Loucy (cell line): ENCODE measurements at regions not wholly inside any gene's neighbourhood (a gene's known extent, or its start where the extent isn't known, plus 50 kb on each side); places are given as distances from the start of the nearest gene placed in this dataset.

Experiments used
- H2AFZ ChIP-seq: fragments of 200-600 bp; sonication (generic); 2 replicates; pipeline ENCODE4 v1.6.0; 2016; ENCODE audit warnings: antibody characterized with exemption, mild to moderate bottlenecking, low read length, moderate library complexity
- H3F3A ChIP-seq: fragments of 200-600 bp; 2 replicates; pipeline ENCODE4 v1.6.0; 2016; ENCODE audit warnings: antibody characterized with exemption, low read depth, mild to moderate bottlenecking
- H3K27me3 ChIP-seq: fragments of 200-600 bp; sonication (generic); 2 replicates; pipeline ENCODE4 v1.6.1; 2014; ENCODE audit warnings: low read length, mild to moderate bottlenecking; ENCODE audit not compliant: insufficient read depth, poor library complexity, severe bottlenecking
- H3K36me3 ChIP-seq: fragments of 200-600 bp; sonication (generic); 2 replicates; pipeline ENCODE4 v1.6.1; 2016; ENCODE audit warnings: low read length; ENCODE audit not compliant: insufficient read depth
- H3K4me1 ChIP-seq: fragments of 200-600 bp; sonication (generic); 2 replicates; pipeline ENCODE4 v1.5.1; 2014; ENCODE audit warnings: low read length, mild to moderate bottlenecking; ENCODE audit not compliant: insufficient read depth, poor library complexity, severe bottlenecking
- H3K4me2 ChIP-seq: fragments of 200-600 bp; sonication (generic); 2 replicates; pipeline ENCODE4 v1.6.0; 2014; ENCODE audit warnings: antibody characterized with exemption, low read length, low read depth, mild to moderate bottlenecking; ENCODE audit not compliant: poor library complexity, severe bottlenecking
- H3K4me3 ChIP-seq: fragments of 200-600 bp; sonication (generic); 2 replicates; pipeline ENCODE4 v1.5.1; 2014; ENCODE audit warnings: low read length, mild to moderate bottlenecking, mixed read lengths; ENCODE audit not compliant: poor library complexity, severe bottlenecking
- H3K79me2 ChIP-seq: fragments of 200-600 bp; sonication (generic); 2 replicates; pipeline ENCODE4 v1.6.1; 2014; ENCODE audit warnings: low read length; ENCODE audit not compliant: insufficient read depth
- H3K9ac ChIP-seq: fragments of 200-600 bp; sonication (generic); 2 replicates; pipeline ENCODE4 v1.6.0; 2014; ENCODE audit warnings: mild to moderate bottlenecking, low read depth, low read length, moderate library complexity; ENCODE audit not compliant: poor library complexity, severe bottlenecking
- H3K9me2 ChIP-seq: fragments of 200-600 bp; sonication (generic); replicated peaks from 2 replicates; pipeline ENCODE4 v1.6.1; 2016; ENCODE audit warnings: low read depth, low read length, mixed read lengths
- H3K9me3 ChIP-seq: fragments of 200-600 bp; sonication (generic); 2 replicates; pipeline ENCODE4 v1.6.1; 2014; ENCODE audit warnings: mild to moderate bottlenecking, antibody characterized with exemption, low read length, low read depth; ENCODE audit not compliant: insufficient read depth
- H4K20me1 ChIP-seq: fragments of 200-600 bp; sonication (generic); 2 replicates; pipeline ENCODE4 v1.6.0; 2014; ENCODE audit warnings: antibody characterized with exemption, low read length, mild to moderate bottlenecking; ENCODE audit not compliant: insufficient read depth, poor library complexity, severe bottlenecking
- EZH2phosphoT487 ChIP-seq: fragments of 200-600 bp; IDR thresholded peaks from 2 replicates; pipeline ENCODE4 v1.6.1; 2018; ENCODE audit warnings: antibody characterized with exemption, mild to moderate bottlenecking, moderate library complexity, borderline replicate concordance
- TF ChIP-seq, protein P1 (sequence below): fragments of 200-600 bp; sonication (generic); conservative IDR thresholded peaks from 2 replicates; pipeline ENCODE4 v1.5.1; 2014; ENCODE audit warnings: mild to moderate bottlenecking, antibody characterized with exemption, low read length

- no peak overlapping the region for H3K4me3 ChIP-seq
- no peaks in the 10 kb centered on the region for H3K27me3 ChIP-seq
- H3K4me2 ChIP-seq, result no peak overlapping the region
- H3K36me3 ChIP-seq, result no peaks in the 10 kb centered on the region
- H3K9me3 ChIP-seq, result no peaks in the 10 kb centered on the region
- no peaks in the 10 kb centered on the region for H3K9me2 ChIP-seq
- no peaks in the 10 kb centered on the region for H3F3A ChIP-seq
- H3K4me1 ChIP-seq, result no peaks in the 10 kb centered on the region
- TF ChIP-seq EZH2phosphoT487, result no peak
- TF ChIP-seq, protein P1, sequence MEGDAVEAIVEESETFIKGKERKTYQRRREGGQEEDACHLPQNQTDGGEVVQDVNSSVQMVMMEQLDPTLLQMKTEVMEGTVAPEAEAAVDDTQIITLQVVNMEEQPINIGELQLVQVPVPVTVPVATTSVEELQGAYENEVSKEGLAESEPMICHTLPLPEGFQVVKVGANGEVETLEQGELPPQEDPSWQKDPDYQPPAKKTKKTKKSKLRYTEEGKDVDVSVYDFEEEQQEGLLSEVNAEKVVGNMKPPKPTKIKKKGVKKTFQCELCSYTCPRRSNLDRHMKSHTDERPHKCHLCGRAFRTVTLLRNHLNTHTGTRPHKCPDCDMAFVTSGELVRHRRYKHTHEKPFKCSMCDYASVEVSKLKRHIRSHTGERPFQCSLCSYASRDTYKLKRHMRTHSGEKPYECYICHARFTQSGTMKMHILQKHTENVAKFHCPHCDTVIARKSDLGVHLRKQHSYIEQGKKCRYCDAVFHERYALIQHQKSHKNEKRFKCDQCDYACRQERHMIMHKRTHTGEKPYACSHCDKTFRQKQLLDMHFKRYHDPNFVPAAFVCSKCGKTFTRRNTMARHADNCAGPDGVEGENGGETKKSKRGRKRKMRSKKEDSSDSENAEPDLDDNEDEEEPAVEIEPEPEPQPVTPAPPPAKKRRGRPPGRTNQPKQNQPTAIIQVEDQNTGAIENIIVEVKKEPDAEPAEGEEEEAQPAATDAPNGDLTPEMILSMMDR, result no peak
- H3K79me2 ChIP-seq, result no peaks in the 10 kb centered on the region
- no peak overlapping the region for H2AFZ ChIP-seq
- no peaks in the 10 kb centered on the region for H4K20me1 ChIP-seq
- no peak overlapping the region for H3K9ac ChIP-seq
Measured at GRCh38 chr1:80245813-80246212, 1239.3 kb upstream of the ADGRL4 start.

GRCh38 chr1:80244372-80244771 lies 1237.8 kb upstream of the ADGRL4 start:
- no peaks in the 10 kb centered on the region for H3K27me3 ChIP-seq
- H3K9me3 ChIP-seq, result no peaks in the 10 kb centered on the region
- H3K4me2 ChIP-seq, result no peak overlapping the region
- H3K79me2 ChIP-seq, result no peaks in the 10 kb centered on the region
- H3K4me1 ChIP-seq, result no peaks in the 10 kb centered on the region
- H4K20me1 ChIP-seq, result no peaks in the 10 kb centered on the region
- no peaks in the 10 kb centered on the region for H3K9me2 ChIP-seq
- no peak overlapping the region for H2AFZ ChIP-seq
- H3K4me3 ChIP-seq, result no peak overlapping the region
- TF ChIP-seq, protein P1, result no peak
- TF ChIP-seq EZH2phosphoT487, result no peak
- H3F3A ChIP-seq, result no peaks in the 10 kb centered on the region
- H3K36me3 ChIP-seq, result no peaks in the 10 kb centered on the region
- H3K9ac ChIP-seq, result no peak overlapping the region

DNA sequence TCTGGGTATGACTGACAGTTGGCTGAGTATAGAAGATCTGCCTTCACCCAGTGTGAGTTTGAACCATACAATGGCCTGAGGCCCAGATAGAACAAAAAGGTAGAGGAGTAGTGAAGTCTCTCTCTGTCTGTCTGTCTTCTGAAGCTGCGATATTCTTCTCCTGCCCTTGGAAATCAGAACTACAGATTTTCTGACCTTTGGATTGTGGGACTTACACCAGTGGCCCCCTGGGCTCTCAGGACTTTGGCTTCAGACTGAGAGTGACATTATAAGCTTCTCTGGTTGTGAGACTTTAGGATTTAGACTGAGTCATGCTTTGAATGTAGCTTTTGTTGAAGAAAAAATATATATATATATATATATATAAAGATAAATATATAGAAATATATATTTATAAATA lies 1235.0 kb upstream of the ADGRL4 start:
- no peaks in the 10 kb centered on the region for H3K9me3 ChIP-seq
- no peak overlapping the region for H2AFZ ChIP-seq
- no peaks in the 10 kb centered on the region for H4K20me1 ChIP-seq
- TF ChIP-seq, protein P1, result no peak
- TF ChIP-seq EZH2phosphoT487, result no peak
- no peak overlapping the region for H3K4me3 ChIP-seq
- no peaks in the 10 kb centered on the region for H3K27me3 ChIP-seq
- H3K9me2 ChIP-seq, result no peaks in the 10 kb centered on the region
- H3F3A ChIP-seq, result no peaks in the 10 kb centered on the region
- no peaks in the 10 kb centered on the region for H3K4me1 ChIP-seq
- no peaks in the 10 kb centered on the region for H3K36me3 ChIP-seq
- no peak overlapping the region for H3K4me2 ChIP-seq
- H3K79me2 ChIP-seq, result no peaks in the 10 kb centered on the region
- H3K9ac ChIP-seq, result no peak overlapping the region
